Activated B cell treated with CpG ODN at 0.5 μM for 24 hours (primary cell): ENCODE measurements at regions not wholly inside any gene's neighbourhood (a gene's known extent, or its start where the extent isn't known, plus 50 kb on each side); places are given as distances from the start of the nearest gene placed in this dataset.

Experiments
- ATAC-seq: fragments of 200-7000 bp; cut with Tn5 transposase; one replicate; pipeline ENCODE4 v1.10.0; 2021; ENCODE audit warnings: low read depth, mild to moderate bottlenecking, moderate library complexity
- CTCF ChIA-PET: fragments of 350-600 bp; sonication (Branson Sonifier 250); formaldehyde crosslinking; loops from one replicate; lab custom pipeline; 2021; ENCODE audit warnings: antibody characterized with exemption; lab: Charles Lee
- POLR2A ChIA-PET: fragments of 350-600 bp; sonication (Branson Sonifier 250); formaldehyde crosslinking; loops from one replicate; lab custom pipeline; 2021; ENCODE audit warnings: antibody characterized with exemption; lab: Charles Lee
- DNase-seq: peaks from one replicate; pipeline ENCODE4 v3.0.0; 2022
- H3K27ac Mint-ChIP-seq: one replicate; pipeline ENCODE4 v1.8.0; 2020; ENCODE audit warnings: mixed read lengths
- H3K27me3 Mint-ChIP-seq: one replicate; pipeline ENCODE4 v1.8.0; 2021; ENCODE audit warnings: mixed read lengths
- H3K36me3 Mint-ChIP-seq: one replicate; pipeline ENCODE4 v1.8.0; 2021; ENCODE audit warnings: low read depth, mixed read lengths
- H3K4me1 Mint-ChIP-seq: one replicate; pipeline ENCODE4 v1.8.0; 2021; ENCODE audit warnings: mixed read lengths
- H3K4me3 Mint-ChIP-seq: one replicate; pipeline ENCODE4 v1.8.0; 2020; ENCODE audit warnings: mild to moderate bottlenecking, mixed read lengths
- H3K9me3 Mint-ChIP-seq: one replicate; pipeline ENCODE4 v1.8.0; 2020; ENCODE audit warnings: mixed read lengths
- CTCF ChIP-seq: fragments of 200-600 bp; IDR thresholded peaks from one replicate; pipeline ENCODE4 v1.8.0; 2022; ENCODE audit warnings: antibody characterized with exemption, mild to moderate bottlenecking
- intact Hi-C: fragments of 100-400 bp; cut with micrococcal nuclease; formaldehyde crosslinking; loops from one replicate; pipeline ENCODE4 v1.15.1; 2024

DNA sequence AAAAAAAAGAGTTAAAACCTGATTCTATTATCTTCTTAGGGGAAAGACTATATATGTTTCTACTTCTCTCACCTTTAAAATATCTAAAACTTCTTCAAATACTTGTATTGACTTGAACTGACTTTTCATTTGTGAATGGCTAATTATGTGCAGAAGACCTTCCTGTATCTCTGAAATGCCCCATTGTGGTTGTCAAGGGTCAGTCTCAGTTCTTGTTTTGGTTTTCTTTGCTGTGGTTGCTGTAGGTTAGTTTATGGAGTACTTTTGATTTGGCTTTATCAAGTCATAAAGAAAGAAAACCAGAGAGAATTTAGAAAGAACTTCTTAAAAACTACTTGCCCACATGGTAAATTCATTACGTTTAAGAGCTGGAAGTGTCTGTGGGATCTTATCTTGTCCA is 345.3 kb upstream of the POU1F1 start:
- Mint-ChIP-seq H3K27me3 (no peaks in the 10 kb centered on the region), H3K4me3 (no peak overlapping the region), H3K9me3 (peaks cover 3% of the 10 kb centered on the region), H3K27ac (no peak overlapping the region), H3K36me3 (no peaks in the 10 kb centered on the region), H3K4me1 (no peaks in the 10 kb centered on the region)
- ChIA-PET CTCF (no interaction called here), POLR2A (no interaction called here)
- DNase-seq, result no peak
- no peak for TF ChIP-seq CTCF
- no peak for ATAC-seq
- intact Hi-C loops, result no loop called here

- POLR2A ChIA-PET, result no interaction called here
- ATAC-seq (no peak), DNase-seq (no peak)
- CTCF ChIA-PET, result no interaction called here
- no peak for TF ChIP-seq CTCF
- Mint-ChIP-seq H3K36me3 (no peaks in the 10 kb centered on the region), H3K4me3 (no peak overlapping the region), H3K4me1 (no peaks in the 10 kb centered on the region), H3K27me3 (no peaks in the 10 kb centered on the region), H3K27ac (no peak overlapping the region), H3K9me3 (peaks cover 25% of the 10 kb centered on the region)
- intact Hi-C loops, result no loop called here
These were observed 339.1 kb upstream of the POU1F1 start for GRCh38 chr3:87615506-87615905.

DNA sequence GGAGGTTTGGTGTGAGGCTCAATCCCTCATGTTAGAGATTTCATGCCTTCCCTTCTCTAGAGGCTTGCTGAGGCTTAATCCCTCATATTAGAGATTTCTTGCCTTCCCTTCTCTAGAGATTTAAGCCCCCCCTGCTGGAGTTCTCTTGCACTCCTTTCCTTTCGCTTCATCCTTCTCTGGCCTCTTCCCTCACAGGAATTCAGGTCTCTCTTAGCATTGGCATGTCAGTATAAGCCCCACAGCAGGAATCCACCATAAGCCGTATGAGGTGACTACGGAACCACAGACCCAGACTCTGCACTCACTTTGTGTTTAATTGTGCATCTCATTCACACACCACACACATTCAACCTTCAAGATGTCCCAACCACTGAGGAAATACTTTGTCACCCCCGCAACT is 338.6 kb upstream of the POU1F1 start:
- CTCF ChIA-PET, result no interaction called here
- H3K27ac Mint-ChIP-seq, result no peak overlapping the region
- TF ChIP-seq CTCF, result no peak
- ATAC-seq (no peak), DNase-seq (no peak)
- no peaks in the 10 kb centered on the region for H3K27me3 Mint-ChIP-seq
- POLR2A ChIA-PET, result no interaction called here
- no peaks in the 10 kb centered on the region for H3K36me3 Mint-ChIP-seq
- intact Hi-C loops, result no loop called here
- peaks cover 25% of the 10 kb centered on the region for H3K9me3 Mint-ChIP-seq
- H3K4me3 Mint-ChIP-seq, result no peak overlapping the region
- no peaks in the 10 kb centered on the region for H3K4me1 Mint-ChIP-seq

- intact Hi-C loops, result no loop called here
- no peak overlapping the region for H3K27ac Mint-ChIP-seq
- no peak overlapping the region for H3K4me3 Mint-ChIP-seq
- DNase-seq, result no peak
- ChIA-PET POLR2A (no interaction called here), CTCF (no interaction called here)
- no peak for TF ChIP-seq CTCF
- no peaks in the 10 kb centered on the region for H3K36me3 Mint-ChIP-seq
- H3K9me3 Mint-ChIP-seq, result peaks cover 16% of the 10 kb centered on the region
- no peaks in the 10 kb centered on the region for H3K27me3 Mint-ChIP-seq
- no peaks in the 10 kb centered on the region for H3K4me1 Mint-ChIP-seq
- no peak for ATAC-seq
These were observed 330.9 kb upstream of the POU1F1 start for GRCh38 chr3:87607234-87607633.

GRCh38 chr3:87595798-87596197 is 319.4 kb upstream of the POU1F1 start:
- intact Hi-C loops, result no loop called here
- no peak for DNase-seq
- ATAC-seq, result no peak
- Mint-ChIP-seq H3K4me3 (no peak overlapping the region), H3K4me1 (no peaks in the 10 kb centered on the region), H3K36me3 (no peaks in the 10 kb centered on the region), H3K9me3 (peaks cover 11% of the 10 kb centered on the region), H3K27ac (no peak overlapping the region), H3K27me3 (no peaks in the 10 kb centered on the region)
- ChIA-PET POLR2A (no interaction called here), CTCF (no interaction called here)
- TF ChIP-seq CTCF, result no peak
